NT2/D1 (cell line): ENCODE measurements at regions not wholly inside any gene's neighbourhood (a gene's known extent, or its start where the extent isn't known, plus 50 kb on each side); places are given as distances from the start of the nearest gene placed in this dataset.

Experiments
- SUZ12 ChIP-seq: IDR thresholded peaks from 2 replicates; pipeline ENCODE4 v1.6.1; 2011; ENCODE audit not compliant: insufficient read length, insufficient read depth; ENCODE audit errors: extremely low read depth
- YY1 ChIP-seq: IDR thresholded peaks from 2 replicates; pipeline ENCODE4 v1.6.1; 2011; ENCODE audit not compliant: insufficient read length, insufficient read depth

DNA sequence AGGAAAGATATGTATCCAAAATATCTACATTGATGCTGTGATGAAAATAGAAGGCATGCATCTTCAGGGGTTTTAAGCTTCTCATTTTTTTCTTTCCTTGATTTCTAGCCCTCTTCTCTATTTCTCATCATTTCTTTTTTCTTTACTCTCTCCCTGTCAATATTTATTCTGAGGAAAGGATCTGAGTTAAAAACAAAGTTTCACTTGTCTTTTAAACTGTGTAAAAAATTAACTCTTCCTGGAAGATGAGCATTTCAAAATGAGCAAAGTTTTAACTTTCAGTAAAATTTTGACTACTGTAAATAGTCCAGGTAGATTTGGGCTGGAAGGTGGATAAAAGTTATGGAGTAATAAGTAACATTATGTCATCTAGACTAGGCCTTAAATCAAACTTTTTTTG lies 500.2 kb upstream of the GBE1 start:
- TF ChIP-seq YY1: no peak
- TF ChIP-seq SUZ12: no peak
